MM.1S (cell line): ENCODE measurements at regions not wholly inside any gene's neighbourhood (a gene's known extent, or its start where the extent isn't known, plus 50 kb on each side); places are given as distances from the start of the nearest gene placed in this dataset.

Experiments used
- DNase-seq: peaks from one replicate; pipeline ENCODE4 v3.0.0-alpha.2; 2015
- H2AFZ ChIP-seq: fragments of 300-600 bp; sonication (generic); 2 replicates; pipeline ENCODE4 v1.6.0; 2016; ENCODE audit warnings: antibody characterized with exemption, low read length
- H3F3A ChIP-seq: fragments of 300-600 bp; sonication (generic); 2 replicates; pipeline ENCODE4 v1.6.1; 2016; ENCODE audit warnings: mild to moderate bottlenecking, antibody characterized with exemption, low read length, moderate library complexity, mixed read lengths; ENCODE audit not compliant: insufficient read depth
- H3K27ac ChIP-seq: fragments of 300-600 bp; sonication (generic); 2 replicates; pipeline ENCODE4 v1.5.1; 2016; ENCODE audit warnings: mild to moderate bottlenecking, low read length
- H3K27me3 ChIP-seq: fragments of 300-600 bp; sonication (generic); replicated peaks from 2 replicates; pipeline ENCODE4 v1.6.0; 2016; ENCODE audit warnings: low read length; ENCODE audit not compliant: insufficient read depth
- H3K36me3 ChIP-seq: fragments of 300-600 bp; sonication (generic); replicated peaks from 2 replicates; pipeline ENCODE4 v1.6.1; 2016; ENCODE audit warnings: mild to moderate bottlenecking, low read length, mixed read lengths; ENCODE audit not compliant: insufficient read depth
- H3K4me1 ChIP-seq: fragments of 300-600 bp; sonication (generic); 2 replicates; pipeline ENCODE4 v1.6.1; 2016; ENCODE audit warnings: low read length, mixed read lengths
- H3K4me2 ChIP-seq: fragments of 300-600 bp; sonication (generic); 2 replicates; pipeline ENCODE4 v1.6.0; 2016; ENCODE audit warnings: low read depth, low read length
- H3K4me3 ChIP-seq: fragments of 300-600 bp; sonication (generic); 2 replicates; pipeline ENCODE4 v1.5.1; 2016; ENCODE audit warnings: low read length, mixed read lengths
- H3K79me2 ChIP-seq: fragments of 300-600 bp; sonication (generic); 2 replicates; pipeline ENCODE4 v1.6.1; 2016; ENCODE audit warnings: mixed run types, low read length, mixed read lengths
- H3K9ac ChIP-seq: fragments of 300-600 bp; sonication (generic); 2 replicates; pipeline ENCODE4 v1.6.1; 2016; ENCODE audit warnings: low read length, mixed read lengths
- H3K9me2 ChIP-seq: fragments of 300-600 bp; sonication (generic); replicated peaks from 2 replicates; pipeline ENCODE4 v1.6.1; 2016; ENCODE audit warnings: mild to moderate bottlenecking, low read length, mixed read lengths; ENCODE audit not compliant: insufficient read depth
- H3K9me3 ChIP-seq: fragments of 300-600 bp; sonication (generic); replicated peaks from 2 replicates; pipeline ENCODE4 v1.6.1; 2016; ENCODE audit warnings: mild to moderate bottlenecking, low read length, mixed read lengths; ENCODE audit not compliant: insufficient read depth
- H4K20me1 ChIP-seq: fragments of 300-600 bp; sonication (generic); 2 replicates; pipeline ENCODE4 v1.6.1; 2016; ENCODE audit warnings: mild to moderate bottlenecking, low read length, moderate library complexity, mixed read lengths; ENCODE audit not compliant: insufficient read depth
- CTCF ChIP-seq: fragments of 300-600 bp; sonication (generic); IDR thresholded peaks from 2 replicates; pipeline ENCODE4 v1.5.1; 2016; ENCODE audit warnings: antibody characterized with exemption, low read length, mixed read lengths
- EZH2 ChIP-seq: fragments of 300-600 bp; sonication (generic); optimal IDR thresholded peaks from 2 replicates; pipeline ENCODE3; 2017; ENCODE audit warnings: low read depth, mild to moderate bottlenecking, antibody characterized with exemption, low read length, mixed read lengths
- EZH2phosphoT487 ChIP-seq: fragments of 300-600 bp; sonication (generic); IDR thresholded peaks from 2 replicates; pipeline ENCODE4 v1.6.1; 2018; ENCODE audit warnings: antibody characterized with exemption, low read length

GRCh38 chr19:22530042-22530441 lies 104.1 kb upstream of the ZNF492 start:
- H3K4me2 ChIP-seq = no peak overlapping the region
- no peaks in the 10 kb centered on the region for H3K27me3 ChIP-seq
- H3K9ac ChIP-seq = no peak overlapping the region
- H3K4me3 ChIP-seq = no peak overlapping the region
- no peaks in the 10 kb centered on the region for H3K36me3 ChIP-seq
- H2AFZ ChIP-seq = no peak overlapping the region
- no peaks in the 10 kb centered on the region for H3K9me3 ChIP-seq
- H3K9me2 ChIP-seq = no peaks in the 10 kb centered on the region
- H3K79me2 ChIP-seq = no peaks in the 10 kb centered on the region
- H3F3A ChIP-seq = no peaks in the 10 kb centered on the region
- no peak for DNase-seq
- no peaks in the 10 kb centered on the region for H4K20me1 ChIP-seq
- H3K27ac ChIP-seq = no peak overlapping the region
- H3K4me1 ChIP-seq = no peaks in the 10 kb centered on the region
- no peak for TF ChIP-seq EZH2

- DNase-seq = no peak
- no peak overlapping the region for H3K27ac ChIP-seq
- H3K4me3 ChIP-seq = no peak overlapping the region
- no peak overlapping the region for H3K9ac ChIP-seq
- H3F3A ChIP-seq = no peaks in the 10 kb centered on the region
- H3K36me3 ChIP-seq = no peaks in the 10 kb centered on the region
- no peaks in the 10 kb centered on the region for H3K9me2 ChIP-seq
- H3K79me2 ChIP-seq = no peaks in the 10 kb centered on the region
- no peak overlapping the region for H3K4me2 ChIP-seq
- no peaks in the 10 kb centered on the region for H3K4me1 ChIP-seq
- H3K9me3 ChIP-seq = no peaks in the 10 kb centered on the region
- no peaks in the 10 kb centered on the region for H3K27me3 ChIP-seq
- no peak for TF ChIP-seq EZH2phosphoT487
- no peak for TF ChIP-seq EZH2
- no peak for TF ChIP-seq CTCF
- H2AFZ ChIP-seq = no peak overlapping the region
- no peaks in the 10 kb centered on the region for H4K20me1 ChIP-seq
Measured at GRCh38 chr19:22528956-22529355, 105.2 kb upstream of the ZNF492 start.

GRCh38 chr19:22527554-22527953 lies 105.4 kb upstream of the ZNF98 start:
- Histone ChIP-seq H3F3A (no peaks in the 10 kb centered on the region), H3K4me1 (no peaks in the 10 kb centered on the region), H3K9ac (no peak overlapping the region), H4K20me1 (no peaks in the 10 kb centered on the region), H3K4me3 (no peak overlapping the region), H3K9me3 (no peaks in the 10 kb centered on the region), H3K27me3 (no peaks in the 10 kb centered on the region), H2AFZ (no peak overlapping the region), H3K79me2 (no peaks in the 10 kb centered on the region), H3K4me2 (no peak overlapping the region), H3K9me2 (no peaks in the 10 kb centered on the region), H3K36me3 (no peaks in the 10 kb centered on the region), H3K27ac (no peak overlapping the region)
- no peak for TF ChIP-seq CTCF
- no peak for TF ChIP-seq EZH2phosphoT487
- no peak for TF ChIP-seq EZH2
- DNase-seq = no peak

GRCh38 chr19:22526661-22527272 lies 104.6 kb upstream of the ZNF98 start:
- H4K20me1 ChIP-seq = no peaks in the 10 kb centered on the region
- no peak overlapping the region for H3K27ac ChIP-seq
- DNase-seq = no peak
- H3F3A ChIP-seq = no peaks in the 10 kb centered on the region
- H3K4me1 ChIP-seq = no peaks in the 10 kb centered on the region
- H3K27me3 ChIP-seq = no peaks in the 10 kb centered on the region
- no peak overlapping the region for H3K4me3 ChIP-seq
- H3K4me2 ChIP-seq = no peak overlapping the region
- H3K36me3 ChIP-seq = no peaks in the 10 kb centered on the region
- H3K9me2 ChIP-seq = no peaks in the 10 kb centered on the region
- no peaks in the 10 kb centered on the region for H3K79me2 ChIP-seq
- H2AFZ ChIP-seq = no peak overlapping the region
- no peaks in the 10 kb centered on the region for H3K9me3 ChIP-seq
- H3K9ac ChIP-seq = no peak overlapping the region
- TF ChIP-seq EZH2phosphoT487 (no peak), EZH2 (no peak), CTCF (no peak)
